ENCODE measurements at regions not wholly inside any gene's neighbourhood (a gene's known extent, or its start where the extent isn't known, plus 50 kb on each side); places are given as distances from the start of the nearest gene placed in this dataset.

DNA sequence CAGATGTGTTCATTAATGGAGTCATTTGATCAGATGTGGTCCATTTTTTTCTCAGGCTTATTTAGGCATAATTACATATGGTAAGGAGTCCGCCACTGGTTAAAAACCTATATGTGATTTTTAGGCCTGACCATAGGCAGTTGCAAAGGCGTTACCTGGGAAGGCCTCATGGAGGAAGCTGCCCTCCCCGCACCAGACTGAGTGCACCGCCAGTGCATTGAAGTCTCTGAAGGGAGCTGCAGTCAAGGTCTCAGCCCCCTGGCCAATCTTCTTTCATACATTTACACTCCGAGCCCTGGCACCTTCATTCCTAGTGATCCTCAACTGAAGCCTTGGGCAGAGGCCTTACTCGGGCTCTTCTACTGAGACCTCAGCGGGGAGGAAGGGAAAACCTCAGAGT, 898.2 kb upstream of the AGA start:
- DNase-seq (ENCODE audit: low read depth), result no peak
- TF ChIP-seq, protein P1, sequence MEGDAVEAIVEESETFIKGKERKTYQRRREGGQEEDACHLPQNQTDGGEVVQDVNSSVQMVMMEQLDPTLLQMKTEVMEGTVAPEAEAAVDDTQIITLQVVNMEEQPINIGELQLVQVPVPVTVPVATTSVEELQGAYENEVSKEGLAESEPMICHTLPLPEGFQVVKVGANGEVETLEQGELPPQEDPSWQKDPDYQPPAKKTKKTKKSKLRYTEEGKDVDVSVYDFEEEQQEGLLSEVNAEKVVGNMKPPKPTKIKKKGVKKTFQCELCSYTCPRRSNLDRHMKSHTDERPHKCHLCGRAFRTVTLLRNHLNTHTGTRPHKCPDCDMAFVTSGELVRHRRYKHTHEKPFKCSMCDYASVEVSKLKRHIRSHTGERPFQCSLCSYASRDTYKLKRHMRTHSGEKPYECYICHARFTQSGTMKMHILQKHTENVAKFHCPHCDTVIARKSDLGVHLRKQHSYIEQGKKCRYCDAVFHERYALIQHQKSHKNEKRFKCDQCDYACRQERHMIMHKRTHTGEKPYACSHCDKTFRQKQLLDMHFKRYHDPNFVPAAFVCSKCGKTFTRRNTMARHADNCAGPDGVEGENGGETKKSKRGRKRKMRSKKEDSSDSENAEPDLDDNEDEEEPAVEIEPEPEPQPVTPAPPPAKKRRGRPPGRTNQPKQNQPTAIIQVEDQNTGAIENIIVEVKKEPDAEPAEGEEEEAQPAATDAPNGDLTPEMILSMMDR (conservative IDR thresholded peaks at IDR 0.05; ENCODE audit: low read depth, low read length), result no peak
- H3K4me3 ChIP-seq (ENCODE audit: low read length), result no peak overlapping the region

GRCh38 chr4:178344096-178344495, 901.9 kb upstream of the AGA start:
- no peak for DNase-seq (ENCODE audit: low read depth)
- TF ChIP-seq, protein P1 (conservative IDR thresholded peaks at IDR 0.05; ENCODE audit: low read depth, low read length), result no peak
- no peak overlapping the region for H3K4me3 ChIP-seq (ENCODE audit: low read length)

GRCh38 chr4:178347111-178347510, 904.9 kb upstream of the AGA start:
- DNase-seq (ENCODE audit: low read depth), result no peak
- TF ChIP-seq, protein P1 (conservative IDR thresholded peaks at IDR 0.05; ENCODE audit: low read depth, low read length), result no peak
- no peak overlapping the region for H3K4me3 ChIP-seq (ENCODE audit: low read length)

DNA sequence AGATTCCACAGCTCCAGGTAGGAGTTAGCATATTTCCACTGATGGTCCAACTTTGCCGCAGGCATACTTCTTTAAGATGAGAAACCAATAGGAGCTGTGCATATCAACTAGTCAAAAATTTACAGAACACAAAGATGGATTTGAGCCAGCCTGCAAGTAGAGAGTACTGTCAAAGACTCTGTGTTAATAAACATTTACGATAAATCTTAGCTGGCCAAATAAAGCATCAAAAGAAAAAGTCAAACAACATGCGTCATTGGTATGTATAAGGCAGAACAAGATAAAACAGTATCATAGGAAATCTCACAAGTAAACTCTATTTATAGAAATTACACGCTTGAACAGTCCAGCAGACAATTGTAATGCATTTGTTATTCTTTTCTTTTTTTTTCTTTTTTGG, 907.4 kb upstream of the AGA start:
- DNase-seq (ENCODE audit: low read depth), result no peak
- H3K4me3 ChIP-seq (ENCODE audit: low read length), result no peak overlapping the region
- TF ChIP-seq, protein P1 (conservative IDR thresholded peaks at IDR 0.05; ENCODE audit: low read depth, low read length), result no peak

DNA sequence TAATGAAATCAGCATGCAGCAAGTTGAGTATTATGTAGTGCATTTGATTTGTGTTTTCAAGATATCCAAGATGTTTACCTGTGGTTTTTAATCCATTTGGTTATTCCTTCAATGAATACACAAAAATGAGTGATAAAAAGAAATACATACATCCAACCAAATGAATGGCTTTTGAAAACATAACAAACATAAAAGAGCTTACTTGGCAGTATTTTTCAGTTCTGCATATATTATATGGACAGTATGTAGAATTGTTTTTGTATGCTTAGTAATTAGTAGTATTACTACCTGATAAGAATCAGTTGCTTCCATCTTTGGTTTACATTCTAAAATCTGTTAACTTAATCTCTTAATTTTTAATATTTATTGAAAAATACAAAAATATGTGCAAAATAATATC, 908.9 kb upstream of the AGA start:
- TF ChIP-seq, protein P1 (conservative IDR thresholded peaks at IDR 0.05; ENCODE audit: low read depth, low read length), result no peak
- DNase-seq (ENCODE audit: low read depth), result no peak
- no peak overlapping the region for H3K4me3 ChIP-seq (ENCODE audit: low read length)

- no peak for DNase-seq (ENCODE audit: low read depth)
- TF ChIP-seq, protein P1 (conservative IDR thresholded peaks at IDR 0.05; ENCODE audit: low read depth, low read length), result peak; percentile 26
- H3K4me3 ChIP-seq (ENCODE audit: low read length), result no peak overlapping the region
Observed at GRCh38 chr4:178356725-178357124, 914.5 kb upstream of the AGA start.

DNA sequence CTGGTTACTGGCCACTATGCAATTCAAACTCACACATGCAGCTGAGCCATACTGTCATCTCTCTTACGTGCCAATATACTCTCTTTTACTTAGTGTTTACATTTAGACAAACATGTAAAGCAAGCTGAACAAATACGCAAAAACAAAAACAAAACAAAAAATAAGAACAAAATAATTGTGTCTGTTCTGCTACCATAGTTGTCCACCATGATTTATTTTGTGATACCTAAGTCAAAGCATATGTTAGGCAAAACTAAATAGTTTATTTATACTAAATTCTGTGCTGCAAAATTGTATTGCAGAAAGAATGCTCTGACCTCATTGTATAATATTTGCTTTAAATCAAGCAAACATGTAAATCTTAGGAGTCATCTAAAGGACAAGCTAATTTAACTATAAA, 943.2 kb upstream of the AGA start:
- DNase-seq (ENCODE audit: low read depth), result no peak

More for the DNA sequence above, 943.2 kb upstream of the AGA start:
- no peak overlapping the region for H3K4me3 ChIP-seq (ENCODE audit: low read length)
- TF ChIP-seq, protein P1 (conservative IDR thresholded peaks at IDR 0.05; ENCODE audit: low read depth, low read length), result no peak

Measured in retinal pigment epithelial cell (primary cell).